SU-DHL-6 (cell line): ENCODE measurements at regions not wholly inside any gene's neighbourhood (a gene's known extent, or its start where the extent isn't known, plus 50 kb on each side); places are given as distances from the start of the nearest gene placed in this dataset.

Source experiments
- H2AFZ ChIP-seq: fragments of 200-600 bp; sonication (generic); 2 replicates; pipeline ENCODE4 v1.6.1; 2014; ENCODE audit warnings: low read depth, mild to moderate bottlenecking, moderate library complexity, mixed read lengths, antibody characterized with exemption, low read length; ENCODE audit not compliant: severe bottlenecking
- H3F3A ChIP-seq: fragments of 200-600 bp; shearing (Covaris generic); 2 replicates; pipeline ENCODE4 v1.6.0; 2016; ENCODE audit warnings: antibody characterized with exemption, mild to moderate bottlenecking; ENCODE audit not compliant: insufficient read depth
- H3K27ac ChIP-seq: fragments of 200-600 bp; sonication (generic); 2 replicates; pipeline ENCODE4 v1.5.1; 2016; ENCODE audit warnings: low read depth, mild to moderate bottlenecking, low read length, moderate library complexity, mixed read lengths
- H3K27me3 ChIP-seq: fragments of 200-600 bp; sonication (generic), shearing (Covaris generic); 2 replicates; pipeline ENCODE4 v1.6.0; 2014; ENCODE audit warnings: mild to moderate bottlenecking, low read length
- H3K36me3 ChIP-seq: fragments of 200-600 bp; sonication (generic); 2 replicates; pipeline ENCODE4 v1.6.1; 2014; ENCODE audit warnings: mild to moderate bottlenecking, low read length, mixed read lengths
- H3K4me2 ChIP-seq: fragments of 300-600, 200-600 bp; shearing (Covaris generic), sonication (generic); 2 replicates; pipeline ENCODE4 v1.6.0; 2014; ENCODE audit warnings: low read length, low read depth, mild to moderate bottlenecking; ENCODE audit not compliant: poor library complexity, severe bottlenecking
- H3K4me3 ChIP-seq: fragments of 200-600 bp; sonication (generic); 2 replicates; pipeline ENCODE4 v1.5.1; 2014; ENCODE audit warnings: antibody characterized with exemption, low read length, mild to moderate bottlenecking, mixed read lengths; ENCODE audit not compliant: insufficient read depth, poor library complexity, severe bottlenecking
- H3K79me2 ChIP-seq: fragments of 200-600 bp; sonication (generic); 2 replicates; pipeline ENCODE4 v1.6.1; 2014; ENCODE audit warnings: mild to moderate bottlenecking, low read length, moderate library complexity; ENCODE audit not compliant: insufficient read depth
- H3K9ac ChIP-seq: fragments of 200-600 bp; sonication (generic); 2 replicates; pipeline ENCODE4 v1.7.0; 2014; ENCODE audit warnings: mild to moderate bottlenecking, low read length
- H3K9me2 ChIP-seq: fragments of 200-600 bp; sonication (generic); replicated peaks from 2 replicates; pipeline ENCODE4 v1.6.1; 2014; ENCODE audit warnings: low read length; ENCODE audit not compliant: insufficient read depth
- H3K9me3 ChIP-seq: fragments of 200-600 bp; sonication (generic); 2 replicates; pipeline ENCODE4 v1.6.1; 2014; ENCODE audit warnings: low read length, mixed read lengths; ENCODE audit not compliant: insufficient read depth
- H4K20me1 ChIP-seq: fragments of 200-600 bp; sonication (generic); 2 replicates; pipeline ENCODE4 v1.6.1; 2014; ENCODE audit warnings: low read depth, mild to moderate bottlenecking, antibody characterized with exemption, low read length, moderate library complexity, mixed read lengths
- EZH2phosphoT487 ChIP-seq: fragments of 200-600 bp; sonication (generic), shearing (Covaris generic); conservative IDR thresholded peaks from 2 replicates; pipeline ENCODE4 v1.6.1; 2018; ENCODE audit warnings: mild to moderate bottlenecking, antibody characterized with exemption, low read length, moderate library complexity, mixed read lengths
- TF ChIP-seq, protein P1 (sequence below): fragments of 200-600 bp; sonication (generic); IDR thresholded peaks from one replicate; pipeline ENCODE4 v1.5.1; 2017; ENCODE audit warnings: antibody characterized with exemption, mild to moderate bottlenecking, low read length, moderate library complexity; ENCODE audit not compliant: insufficient read depth, poor library complexity, severe bottlenecking

DNA sequence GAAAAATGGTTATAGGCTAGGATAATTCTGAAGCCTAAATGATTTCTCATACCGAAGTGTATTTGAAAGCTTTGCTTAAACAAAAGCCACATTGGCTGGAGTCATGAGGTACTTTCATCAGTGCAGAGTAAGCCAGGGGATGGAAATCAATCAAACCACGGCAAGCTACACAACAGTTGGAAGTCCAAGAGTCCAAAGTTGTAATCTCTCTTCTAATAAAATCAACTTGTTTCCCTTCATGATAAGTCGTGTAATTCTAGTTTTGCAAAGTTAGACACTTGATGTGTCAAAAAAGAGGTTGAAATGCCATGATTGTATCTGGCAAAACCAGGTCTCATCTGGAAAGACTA lies 250.5 kb upstream of the VEPH1 start:
- Histone ChIP-seq H3F3A (no peaks in the 10 kb centered on the region), H2AFZ (no peak overlapping the region), H3K36me3 (no peaks in the 10 kb centered on the region), H3K27ac (no peak overlapping the region), H3K4me3 (no peak overlapping the region), H3K9me3 (no peaks in the 10 kb centered on the region), H3K9me2 (no peaks in the 10 kb centered on the region), H3K27me3 (no peaks in the 10 kb centered on the region; the same call in 1 of the 2 replicates), H3K9ac (no peak overlapping the region), H3K4me2 (no peak overlapping the region), H4K20me1 (no peaks in the 10 kb centered on the region), H3K79me2 (no peaks in the 10 kb centered on the region)
- TF ChIP-seq EZH2phosphoT487 = no peak
- TF ChIP-seq, protein P1, sequence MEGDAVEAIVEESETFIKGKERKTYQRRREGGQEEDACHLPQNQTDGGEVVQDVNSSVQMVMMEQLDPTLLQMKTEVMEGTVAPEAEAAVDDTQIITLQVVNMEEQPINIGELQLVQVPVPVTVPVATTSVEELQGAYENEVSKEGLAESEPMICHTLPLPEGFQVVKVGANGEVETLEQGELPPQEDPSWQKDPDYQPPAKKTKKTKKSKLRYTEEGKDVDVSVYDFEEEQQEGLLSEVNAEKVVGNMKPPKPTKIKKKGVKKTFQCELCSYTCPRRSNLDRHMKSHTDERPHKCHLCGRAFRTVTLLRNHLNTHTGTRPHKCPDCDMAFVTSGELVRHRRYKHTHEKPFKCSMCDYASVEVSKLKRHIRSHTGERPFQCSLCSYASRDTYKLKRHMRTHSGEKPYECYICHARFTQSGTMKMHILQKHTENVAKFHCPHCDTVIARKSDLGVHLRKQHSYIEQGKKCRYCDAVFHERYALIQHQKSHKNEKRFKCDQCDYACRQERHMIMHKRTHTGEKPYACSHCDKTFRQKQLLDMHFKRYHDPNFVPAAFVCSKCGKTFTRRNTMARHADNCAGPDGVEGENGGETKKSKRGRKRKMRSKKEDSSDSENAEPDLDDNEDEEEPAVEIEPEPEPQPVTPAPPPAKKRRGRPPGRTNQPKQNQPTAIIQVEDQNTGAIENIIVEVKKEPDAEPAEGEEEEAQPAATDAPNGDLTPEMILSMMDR = no peak

DNA sequence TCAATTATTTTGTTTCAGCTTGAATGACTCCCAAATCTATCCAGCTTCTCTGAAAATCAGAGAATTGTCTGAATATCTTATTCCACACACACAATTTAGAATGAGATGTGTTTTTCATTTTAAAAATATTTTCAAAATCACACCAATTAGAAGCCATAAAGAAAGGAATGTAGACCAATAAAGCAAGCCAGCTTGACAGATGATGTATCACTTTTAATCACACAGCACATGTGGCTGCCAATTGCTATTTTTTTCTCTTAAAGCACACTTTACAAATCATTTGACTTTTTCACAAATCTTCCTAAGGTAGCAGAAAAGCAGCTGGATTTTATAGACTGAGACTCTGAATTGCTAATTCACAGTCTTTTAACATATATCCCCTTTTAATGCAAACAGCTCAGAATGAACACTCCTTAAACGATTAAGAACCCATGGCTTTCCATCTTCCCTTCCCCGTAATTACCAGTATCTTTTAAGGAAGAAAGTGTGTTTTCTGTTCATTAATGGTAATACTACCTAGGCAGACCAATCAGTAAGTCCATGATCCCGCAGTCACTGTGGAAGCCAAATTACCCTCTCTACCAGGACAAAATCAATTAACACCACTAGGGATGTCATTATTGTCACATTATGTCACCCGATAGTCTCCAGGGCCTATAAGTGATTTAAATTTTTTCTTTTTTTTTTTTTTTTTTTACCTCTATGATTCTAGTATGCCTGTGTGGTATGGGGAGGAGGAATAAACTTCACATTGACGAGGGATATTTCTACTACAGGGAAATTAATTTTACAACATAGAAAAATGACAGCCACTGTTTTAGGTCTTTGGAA lies 250.0 kb upstream of the VEPH1 start:
- H3K27ac ChIP-seq = no peak overlapping the region
- no peak overlapping the region for H3K4me2 ChIP-seq
- H3K36me3 ChIP-seq = no peaks in the 10 kb centered on the region
- H2AFZ ChIP-seq = no peak overlapping the region
- H3K79me2 ChIP-seq = no peaks in the 10 kb centered on the region
- no peaks in the 10 kb centered on the region; the same call in 1 of the 2 replicates for H3K27me3 ChIP-seq
- no peaks in the 10 kb centered on the region for H3K9me3 ChIP-seq
- TF ChIP-seq EZH2phosphoT487 = no peak
- TF ChIP-seq, protein P1 = no peak
- H3K9me2 ChIP-seq = no peaks in the 10 kb centered on the region
- no peak overlapping the region for H3K4me3 ChIP-seq
- H3F3A ChIP-seq = no peaks in the 10 kb centered on the region
- no peaks in the 10 kb centered on the region for H4K20me1 ChIP-seq
- H3K9ac ChIP-seq = no peak overlapping the region

- no peak overlapping the region for H2AFZ ChIP-seq
- no peak for TF ChIP-seq EZH2phosphoT487
- TF ChIP-seq, protein P1 = no peak
- no peaks in the 10 kb centered on the region for H3F3A ChIP-seq
- H3K9me3 ChIP-seq = no peaks in the 10 kb centered on the region
- no peak overlapping the region for H3K4me2 ChIP-seq
- H3K27ac ChIP-seq = no peak overlapping the region
- no peaks in the 10 kb centered on the region for H3K9me2 ChIP-seq
- no peak overlapping the region for H3K9ac ChIP-seq
- no peaks in the 10 kb centered on the region for H4K20me1 ChIP-seq
- no peak overlapping the region for H3K4me3 ChIP-seq
- no peaks in the 10 kb centered on the region for H3K79me2 ChIP-seq
- no peaks in the 10 kb centered on the region for H3K27me3 ChIP-seq
- no peaks in the 10 kb centered on the region for H3K36me3 ChIP-seq
These were observed 249.3 kb upstream of the VEPH1 start for GRCh38 chr3:157752554-157752953.
